CD4-positive, alpha-beta T cell (primary cell): ENCODE measurements at regions not wholly inside any gene's neighbourhood (a gene's known extent, or its start where the extent isn't known, plus 50 kb on each side); places are given as distances from the start of the nearest gene placed in this dataset.

ENCODE experiments used
- ATAC-seq: fragments of 200-7000 bp; cut with Tn5 transposase; one replicate; pipeline ENCODE4 v1.10.0; 2022; ENCODE audit warnings: mild to moderate bottlenecking; ENCODE audit not compliant: poor library complexity
- CTCF ChIA-PET: fragments of 350-600 bp; sonication (Branson Sonifier 250); formaldehyde crosslinking; loops from one replicate; lab custom pipeline; 2021; ENCODE audit warnings: antibody characterized with exemption, inconsistent platforms; lab: Charles Lee
- POLR2A ChIA-PET: fragments of 350-600 bp; sonication (Branson Sonifier 250); formaldehyde crosslinking; loops from one replicate; lab custom pipeline; 2021; ENCODE audit warnings: antibody characterized with exemption, inconsistent platforms; lab: Charles Lee
- DNase-seq, 14 experiments: peaks; one replicate each; pipeline ENCODE4 v3.0.0-alpha.2; 2013 to 2020; ENCODE audit warnings: mixed read lengths in 2 of 14
- H3K27ac ChIP-seq, 2 donors: one replicate each; pipeline versions ENCODE4 v1.5.1 to v1.7.0; 2013; ENCODE audit warnings: low read length in 2 of 2, low read depth in 1 of 2, mild to moderate bottlenecking in 1 of 2
- H3K27me3 ChIP-seq, 2 experiments: 1 replicate in 1 of 2; 2 replicates in 1 of 2; pipeline versions ENCODE4 v1.6.1 to v1.7.0; 2013; ENCODE audit warnings: low read length in 2 of 2, control low read depth in 1 of 2, mild to moderate bottlenecking in 1 of 2, moderate library complexity in 1 of 2; ENCODE audit not compliant: insufficient read depth in 2 of 2, control insufficient read depth in 1 of 2
- H3K36me3 ChIP-seq: one replicate; pipeline ENCODE4 v1.6.1; 2013; ENCODE audit warnings: low read length, control low read depth; ENCODE audit not compliant: insufficient read depth
- H3K4me1 ChIP-seq: one replicate; pipeline ENCODE4 v1.6.1; 2013; ENCODE audit warnings: low read length, control low read depth; ENCODE audit not compliant: insufficient read depth
- H3K4me3 ChIP-seq: one replicate; pipeline ENCODE4 v1.5.1; 2013; ENCODE audit warnings: mild to moderate bottlenecking, low read length, moderate library complexity
- H3K9me3 ChIP-seq, 2 experiments: 1 replicate in 1 of 2; 2 replicates in 1 of 2; pipeline versions ENCODE4 v1.6.1 to v1.7.0; 2013; ENCODE audit warnings: low read length in 2 of 2, mild to moderate bottlenecking in 2 of 2, control low read depth in 1 of 2, moderate library complexity in 1 of 2; ENCODE audit not compliant: control insufficient read depth in 1 of 2, insufficient read depth in 1 of 2
- H3K27ac Mint-ChIP-seq: one replicate; pipeline ENCODE4 v1.8.0; 2020; ENCODE audit warnings: mixed read lengths
- H3K27me3 Mint-ChIP-seq: one replicate; pipeline ENCODE4 v1.8.0; 2021; ENCODE audit warnings: mixed read lengths
- H3K36me3 Mint-ChIP-seq: one replicate; pipeline ENCODE4 v1.8.0; 2021; ENCODE audit warnings: low read depth, mixed read lengths
- H3K4me1 Mint-ChIP-seq: one replicate; pipeline ENCODE4 v1.8.0; 2021; ENCODE audit warnings: low read depth, mixed read lengths
- H3K4me3 Mint-ChIP-seq: one replicate; pipeline ENCODE4 v1.8.0; 2020; ENCODE audit warnings: mild to moderate bottlenecking, mixed read lengths
- H3K9me3 Mint-ChIP-seq: one replicate; pipeline ENCODE4 v1.8.0; 2020; ENCODE audit warnings: mixed read lengths
- CTCF ChIP-seq: fragments of 200-600 bp; IDR thresholded peaks from one replicate; pipeline ENCODE4 v1.8.0; 2022; ENCODE audit warnings: antibody characterized with exemption, mild to moderate bottlenecking
- intact Hi-C, 2 experiments: fragments of 100-400 bp; cut with DNase I in 1 of 2; cut with micrococcal nuclease in 1 of 2; formaldehyde crosslinking; loops; one replicate each; pipeline versions ENCODE4 v1.15.1 to v1.9.0; 2023 to 2025; cut with DNase I, micrococcal nuclease

DNA sequence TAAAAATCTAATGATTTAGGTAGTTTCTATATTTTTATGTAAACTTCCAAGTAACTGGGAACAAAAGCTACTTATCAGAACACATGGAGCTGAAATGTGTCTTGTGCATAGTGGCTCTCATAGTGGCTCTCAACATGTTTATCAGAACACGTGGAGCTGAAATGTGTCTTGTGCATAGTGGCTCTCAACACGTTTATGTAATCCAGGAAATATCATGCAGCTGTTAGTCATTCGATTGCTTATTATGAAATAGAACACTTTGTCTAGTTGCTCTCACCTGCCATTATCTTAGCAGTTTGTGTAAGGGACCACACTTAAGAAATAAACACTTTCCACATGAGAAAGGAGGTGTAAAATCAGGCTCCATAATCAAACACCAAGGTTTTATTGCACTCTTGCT lies 119.2 kb upstream of the ASCC3 start:
- H3K4me3 ChIP-seq: no peak overlapping the region
- H3K4me1 ChIP-seq: no peaks in the 10 kb centered on the region
- H3K36me3 ChIP-seq: no peaks in the 10 kb centered on the region
- no peak for DNase-seq
- Mint-ChIP-seq H3K36me3 (no peaks in the 10 kb centered on the region), H3K27ac (no peak overlapping the region), H3K4me1 (no peaks in the 10 kb centered on the region), H3K9me3 (no peaks in the 10 kb centered on the region), H3K4me3 (no peak overlapping the region), H3K27me3 (peaks cover 8% of the 10 kb centered on the region)
- intact Hi-C loops: no loop called here
- no peak for TF ChIP-seq CTCF
- no peaks in the 10 kb centered on the region for H3K27me3 ChIP-seq
- no peak for ATAC-seq
- H3K9me3 ChIP-seq: no peaks in the 10 kb centered on the region
- CTCF ChIA-PET: no interaction called here
- POLR2A ChIA-PET: interaction anchor here (0.6 kb wide), 1 partner anchor 106 kb away, joined by 3 read pairs; no protein-coding TSS in a partner anchor
- no peak overlapping the region for H3K27ac ChIP-seq

- H3K4me1 ChIP-seq: no peaks in the 10 kb centered on the region
- TF ChIP-seq CTCF: no peak
- ChIA-PET POLR2A (interaction anchor here (0.6 kb wide), 1 partner anchor 107 kb away, joined by 3 read pairs; no protein-coding TSS in a partner anchor), CTCF (no interaction called here)
- H3K4me3 ChIP-seq: no peak overlapping the region
- H3K36me3 ChIP-seq: no peaks in the 10 kb centered on the region
- no peaks in the 10 kb centered on the region for H3K9me3 Mint-ChIP-seq
- no peaks in the 10 kb centered on the region for H3K27me3 ChIP-seq
- intact Hi-C loops: no loop called here
- no peak overlapping the region for H3K4me3 Mint-ChIP-seq
- no peaks in the 10 kb centered on the region for H3K36me3 Mint-ChIP-seq
- H3K27ac Mint-ChIP-seq: no peak overlapping the region
- no peak for ATAC-seq
- no peaks in the 10 kb centered on the region for H3K4me1 Mint-ChIP-seq
- H3K27ac ChIP-seq: no peak overlapping the region
- peaks cover 8% of the 10 kb centered on the region for H3K27me3 Mint-ChIP-seq
- no peak for DNase-seq
- H3K9me3 ChIP-seq: no peaks in the 10 kb centered on the region
Observed at GRCh38 chr6:101001012-101001411, 119.9 kb upstream of the ASCC3 start.

GRCh38 chr6:101001607-101002006 lies 120.5 kb upstream of the ASCC3 start:
- Histone ChIP-seq H3K4me3 (no peak overlapping the region), H3K27me3 (no peaks in the 10 kb centered on the region), H3K9me3 (no peaks in the 10 kb centered on the region), H3K36me3 (no peaks in the 10 kb centered on the region), H3K27ac (no peak overlapping the region), H3K4me1 (no peaks in the 10 kb centered on the region)
- ChIA-PET POLR2A (no interaction called here), CTCF (no interaction called here)
- Mint-ChIP-seq H3K4me3 (no peak overlapping the region), H3K27me3 (peaks cover 8% of the 10 kb centered on the region), H3K36me3 (no peaks in the 10 kb centered on the region), H3K27ac (no peak overlapping the region), H3K9me3 (no peaks in the 10 kb centered on the region), H3K4me1 (no peaks in the 10 kb centered on the region)
- no peak for TF ChIP-seq CTCF
- ATAC-seq (no peak), DNase-seq (no peak)
- intact Hi-C loops: no loop called here
